ENCODE measurements at regions not wholly inside any gene's neighbourhood (a gene's known extent, or its start where the extent isn't known, plus 50 kb on each side); places are given as distances from the start of the nearest gene placed in this dataset.

GRCh38 chr12:92987362-92987761 lies 58.3 kb upstream of the EEA1 start:
- H3K4me1 Mint-ChIP-seq (ENCODE audit: low read depth): peaks cover 19% of the 10 kb centered on the region
- H3K36me3 Mint-ChIP-seq (ENCODE audit: low read depth): no peaks in the 10 kb centered on the region
- TF ChIP-seq CTCF (IDR thresholded peaks at IDR 0.05): peak; percentile 84
- no peak overlapping the region for H3K4me3 Mint-ChIP-seq
- no peaks in the 10 kb centered on the region; the same call in 1 of the 2 replicates for H3K9me3 Mint-ChIP-seq
- peaks cover 5% of the 10 kb centered on the region; the same call in 1 of the 2 replicates for H3K27me3 Mint-ChIP-seq (ENCODE audit: insufficient read depth)
- 0 out of 2 replicates have a peak overlapping the region, but pooled peaks have one; percentile 54 for H3K27ac Mint-ChIP-seq
- peak; percentile 84 for DNase-seq

- Mint-ChIP-seq H3K27ac (0 out of 2 replicates have a peak overlapping the region, but pooled peaks have one; percentile 54), H3K4me1 (ENCODE audit: low read depth) (peaks cover 19% of the 10 kb centered on the region), H3K4me3 (no peak overlapping the region), H3K36me3 (ENCODE audit: low read depth) (no peaks in the 10 kb centered on the region), H3K27me3 (ENCODE audit: insufficient read depth) (peaks cover 5% of the 10 kb centered on the region; the same call in 1 of the 2 replicates), H3K9me3 (no peaks in the 10 kb centered on the region; the same call in 1 of the 2 replicates)
- no peak for TF ChIP-seq CTCF (IDR thresholded peaks at IDR 0.05)
- no peak for DNase-seq
Measured at GRCh38 chr12:92987846-92988621, 58.9 kb upstream of the EEA1 start.

- peaks cover 19% of the 10 kb centered on the region for H3K4me1 Mint-ChIP-seq (ENCODE audit: low read depth)
- no peak for TF ChIP-seq CTCF (IDR thresholded peaks at IDR 0.05)
- H3K4me3 Mint-ChIP-seq: no peak overlapping the region
- no peaks in the 10 kb centered on the region for H3K36me3 Mint-ChIP-seq (ENCODE audit: low read depth)
- no peaks in the 10 kb centered on the region; the same call in 1 of the 2 replicates for H3K9me3 Mint-ChIP-seq
- peaks cover 5% of the 10 kb centered on the region; the same call in 1 of the 2 replicates for H3K27me3 Mint-ChIP-seq (ENCODE audit: insufficient read depth)
- DNase-seq: no peak
- H3K27ac Mint-ChIP-seq: no peak overlapping the region
Measured at GRCh38 chr12:92988622-92989130, 59.6 kb upstream of the EEA1 start.

- Mint-ChIP-seq H3K4me3 (no peak overlapping the region), H3K4me1 (ENCODE audit: low read depth) (peaks cover 19% of the 10 kb centered on the region), H3K9me3 (no peaks in the 10 kb centered on the region), H3K27ac (no peak overlapping the region), H3K27me3 (ENCODE audit: insufficient read depth) (peaks cover 3% of the 10 kb centered on the region; the same call in 1 of the 2 replicates), H3K36me3 (ENCODE audit: low read depth) (no peaks in the 10 kb centered on the region)
- DNase-seq: no peak
- no peak for TF ChIP-seq CTCF (IDR thresholded peaks at IDR 0.05)
Measured at GRCh38 chr12:92989715-92990484, 60.8 kb upstream of the EEA1 start.

- Mint-ChIP-seq H3K4me3 (no peak overlapping the region), H3K9me3 (no peaks in the 10 kb centered on the region), H3K27me3 (ENCODE audit: insufficient read depth) (peaks cover 3% of the 10 kb centered on the region; the same call in 1 of the 2 replicates), H3K4me1 (ENCODE audit: low read depth) (peaks cover 19% of the 10 kb centered on the region), H3K27ac (no peak overlapping the region), H3K36me3 (ENCODE audit: low read depth) (no peaks in the 10 kb centered on the region)
- no peak for TF ChIP-seq CTCF (IDR thresholded peaks at IDR 0.05)
- no peak for DNase-seq
Measured at GRCh38 chr12:92991134-92991533, 62.0 kb upstream of the EEA1 start.
